D341Med (cell line): ENCODE measurements at regions not wholly inside any gene's neighbourhood (a gene's known extent, or its start where the extent isn't known, plus 50 kb on each side); places are given as distances from the start of the nearest gene placed in this dataset.

ENCODE experiments used
- DNase-seq: peaks from one replicate; pipeline ENCODE4 v3.0.0; 2012; ENCODE audit warnings: low spot score

DNA sequence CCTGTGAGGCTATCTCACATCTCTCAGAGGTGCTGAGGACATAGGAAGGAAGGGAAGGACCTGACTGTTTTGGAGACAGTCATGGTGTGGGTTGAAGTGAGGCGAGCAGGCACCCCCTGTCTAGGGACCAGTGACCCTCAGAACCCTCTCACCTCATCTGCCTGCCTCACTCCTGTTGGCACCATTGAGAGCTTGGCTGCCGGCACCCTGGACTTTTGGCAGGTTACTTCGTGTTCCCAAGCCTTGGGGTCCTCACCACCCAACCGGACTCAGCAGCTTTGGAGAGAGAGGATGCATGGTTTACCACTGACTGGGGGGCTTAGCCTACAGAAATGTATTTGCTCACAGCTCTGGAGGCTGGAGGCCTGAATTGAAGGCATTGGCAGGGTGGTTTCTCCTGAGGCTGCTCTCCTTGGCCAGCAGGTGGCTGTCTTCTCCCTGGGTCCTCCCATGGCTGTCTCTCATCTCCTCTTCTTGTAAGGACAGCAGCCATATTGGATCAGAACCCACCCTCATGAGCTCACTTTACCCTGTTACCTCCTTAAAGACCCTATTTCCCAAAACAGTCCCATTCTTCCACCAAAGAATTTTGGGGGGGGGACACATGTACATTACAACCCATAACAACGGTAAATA, 142.0 kb downstream of the TSN start:
- DNase-seq, result peak; percentile 64

DNA sequence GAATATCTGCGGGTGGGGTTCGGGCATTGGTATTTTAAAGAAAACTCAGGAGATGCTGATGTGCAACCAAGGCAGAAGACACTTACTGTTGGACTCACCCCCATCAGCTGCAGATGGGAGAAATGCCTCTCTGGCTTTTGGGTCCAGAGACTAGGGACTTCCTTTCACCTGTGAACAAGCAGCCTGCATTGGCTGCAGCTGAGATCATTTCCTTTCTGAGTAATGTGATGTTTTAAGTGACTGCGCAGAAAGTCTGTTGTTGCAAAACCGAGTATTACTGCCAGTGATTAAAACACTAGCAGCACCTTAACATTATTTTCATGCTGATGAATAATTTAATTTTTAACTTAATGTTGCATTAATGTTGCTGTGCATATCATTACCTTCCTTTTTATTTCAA, 143.0 kb downstream of the TSN start:
- no peak for DNase-seq

DNA sequence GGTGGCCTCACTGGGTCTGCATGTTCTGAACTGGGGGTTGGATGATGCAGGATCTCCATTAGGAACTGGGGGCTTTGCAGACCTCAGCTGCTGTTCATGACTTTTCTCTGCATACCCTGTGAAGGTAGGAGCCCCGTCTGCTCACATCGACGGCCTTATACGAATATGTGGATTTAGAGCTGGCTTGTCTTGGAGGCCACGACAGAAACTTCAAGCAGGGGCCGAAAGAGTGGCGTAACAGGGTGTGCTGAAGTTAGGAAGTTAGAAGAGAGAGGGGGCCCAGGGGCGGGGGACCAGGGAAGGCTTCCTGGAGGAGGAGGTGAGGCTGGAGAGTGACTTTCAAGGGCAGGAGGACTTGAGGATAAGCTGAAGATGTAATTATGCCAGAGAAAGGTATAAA, 144.9 kb downstream of the TSN start:
- no peak for DNase-seq

- DNase-seq, result no peak
Measured at GRCh38 chr2:121902171-121902591, 146.7 kb downstream of the TSN start.

DNA sequence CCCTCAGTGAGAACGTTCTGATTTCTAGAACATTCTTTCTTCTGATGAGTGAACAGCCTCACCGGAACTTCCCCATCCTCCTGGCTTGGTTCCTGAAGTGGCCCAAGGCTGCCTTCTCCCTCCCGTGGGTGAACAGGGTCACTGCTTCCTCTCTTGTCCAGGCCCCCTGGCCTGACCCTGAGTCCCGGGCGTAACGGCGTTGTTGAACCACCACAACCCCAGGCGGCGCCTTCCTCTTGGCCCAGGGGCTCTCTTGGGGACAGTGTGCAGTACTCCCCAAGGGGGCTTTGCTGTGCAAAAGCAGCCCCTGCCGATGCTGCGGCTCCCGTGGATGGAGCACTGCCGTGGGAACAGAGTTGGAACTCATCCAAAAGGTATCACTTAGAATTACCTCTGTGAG, 147.2 kb downstream of the TSN start:
- no peak for DNase-seq

DNA sequence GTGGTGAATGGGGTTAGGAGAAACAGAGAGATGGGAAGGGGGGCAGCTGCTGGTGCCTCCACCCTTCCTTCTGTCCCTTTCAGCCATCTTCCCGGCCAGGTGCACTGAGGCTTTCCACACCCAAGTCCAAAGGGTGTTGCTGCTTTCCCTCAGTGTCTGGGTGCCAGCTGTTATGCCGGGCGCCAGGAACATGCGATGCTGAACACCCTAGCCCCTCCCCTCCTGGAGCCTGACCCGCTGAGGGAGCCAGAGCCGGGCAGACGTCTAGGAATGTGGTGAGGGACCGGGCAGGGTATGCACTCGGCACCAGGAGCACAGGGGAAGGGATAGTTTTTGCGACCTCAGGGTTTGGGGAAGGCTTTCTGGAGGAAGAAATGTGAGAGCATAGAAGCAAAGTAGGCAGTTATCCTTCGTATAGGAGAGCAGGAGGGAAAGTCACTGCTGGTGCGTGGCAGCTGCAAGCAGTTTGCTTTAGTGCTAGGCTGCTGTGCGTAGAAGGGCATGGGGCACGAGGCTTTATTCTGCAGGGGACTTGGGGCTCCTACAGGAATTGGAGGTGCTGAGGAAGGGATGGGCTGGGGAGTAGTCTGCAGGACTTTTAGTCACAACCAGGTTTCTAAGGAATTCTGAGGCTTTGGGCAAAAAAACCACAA, 147.7 kb downstream of the TSN start:
- no peak for DNase-seq

- no peak for DNase-seq
Measured at GRCh38 chr2:121904656-121905055, 149.2 kb downstream of the TSN start.

- no peak for DNase-seq
Measured at GRCh38 chr2:121905201-121905600, 149.8 kb downstream of the TSN start.

DNA sequence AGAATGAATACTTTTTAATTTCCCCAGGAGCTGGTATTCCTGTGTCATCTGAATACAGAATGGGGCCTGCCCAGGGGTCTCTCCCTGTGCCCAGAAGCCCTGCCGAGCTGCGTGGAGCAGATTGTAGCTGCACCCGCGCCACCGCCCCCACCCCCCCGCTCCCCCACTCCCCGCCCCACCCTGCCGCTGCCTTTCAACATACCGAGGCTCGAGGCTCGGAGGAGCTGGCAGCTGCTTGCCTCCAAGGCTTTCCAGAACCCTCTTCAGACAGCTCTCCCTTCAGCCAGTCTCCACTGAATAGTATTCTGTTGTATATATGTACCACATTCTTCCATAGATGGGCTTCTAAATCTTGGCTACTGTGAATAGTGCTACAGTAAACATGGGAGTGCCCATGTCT, 150.7 kb downstream of the TSN start:
- no peak for DNase-seq

DNA sequence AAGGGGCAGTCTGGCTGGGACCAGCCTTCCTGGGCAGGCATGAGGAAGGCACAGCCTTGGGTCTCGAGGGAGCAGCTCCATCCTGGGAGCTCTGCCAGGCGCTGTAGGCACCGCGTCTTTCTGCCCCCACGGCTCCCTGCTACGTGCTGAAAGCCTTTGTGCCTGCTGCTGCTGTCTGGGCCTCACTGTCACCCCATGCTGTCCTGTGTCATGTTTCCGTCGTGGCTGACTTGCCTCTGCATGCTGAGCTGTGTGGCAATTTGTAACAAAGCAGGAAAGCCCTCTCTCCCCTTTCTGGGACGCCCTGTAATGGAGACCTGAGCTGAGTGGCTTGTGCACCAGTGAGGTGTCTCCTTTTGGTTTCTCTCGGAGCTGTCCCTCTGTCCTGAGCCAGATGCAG, 152.5 kb downstream of the TSN start:
- peak; percentile 50 for DNase-seq

GRCh38 chr2:121910139-121910538, 154.7 kb downstream of the TSN start:
- no peak for DNase-seq

DNA sequence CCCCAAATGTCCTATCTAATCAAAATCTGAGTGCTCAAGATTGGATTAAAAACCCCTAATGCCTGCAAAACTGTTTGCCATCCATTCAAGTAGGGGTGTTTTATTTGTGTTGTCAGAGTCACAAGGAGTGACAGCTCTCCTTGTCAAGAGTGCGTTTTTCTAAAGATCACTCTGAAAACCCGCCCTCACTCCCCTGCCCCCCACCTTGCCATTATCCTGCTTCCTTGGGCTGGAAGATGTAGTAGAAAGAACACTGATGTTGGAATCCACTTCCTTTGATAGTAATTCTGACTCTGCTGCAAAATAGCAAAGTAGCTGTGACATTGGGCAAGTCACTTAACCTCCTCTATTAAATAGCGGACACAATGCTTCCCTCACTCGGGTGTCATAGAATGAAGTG, 155.6 kb downstream of the TSN start:
- no peak for DNase-seq

DNA sequence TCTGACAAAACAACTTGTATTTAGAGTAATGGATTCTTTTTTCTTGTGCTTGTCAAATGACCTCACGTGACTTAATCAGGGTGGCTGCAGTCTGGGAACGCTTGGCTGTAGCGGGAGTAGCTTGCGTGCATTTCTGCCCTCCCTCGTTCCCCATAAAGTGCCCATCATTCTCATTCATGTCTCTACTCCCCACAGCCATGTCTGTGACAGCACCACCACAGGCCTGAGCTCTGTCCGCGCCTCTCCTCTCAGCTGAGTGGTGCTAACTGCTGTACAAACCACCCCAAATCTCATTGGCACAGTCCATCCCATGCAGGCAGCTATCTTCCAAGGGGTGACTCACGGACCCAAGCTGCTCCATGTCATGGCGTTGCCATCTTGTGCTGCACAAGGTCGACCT, 161.7 kb downstream of the TSN start:
- DNase-seq, result no peak

- no peak for DNase-seq
Measured at GRCh38 chr2:121918231-121918630, 162.8 kb downstream of the TSN start.

DNA sequence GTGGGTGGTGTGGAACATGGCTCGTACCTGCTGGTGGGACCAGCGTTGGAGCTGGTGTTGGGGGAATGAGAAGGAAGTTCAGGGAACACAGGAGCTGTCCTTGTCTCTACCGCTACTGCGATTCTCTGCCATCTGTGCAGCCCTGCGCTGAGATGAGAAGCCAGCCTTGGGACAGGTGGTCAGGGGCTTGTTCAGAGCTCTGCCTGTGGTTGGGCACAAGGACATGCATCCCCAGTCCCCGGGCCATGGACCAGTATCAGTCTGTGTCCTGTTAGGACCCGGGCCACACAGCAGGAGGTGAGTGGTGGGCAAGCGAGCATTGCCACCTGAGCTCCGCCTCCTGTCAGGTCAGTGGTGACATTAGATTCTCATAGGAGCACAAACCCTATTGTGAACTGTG, 164.4 kb downstream of the TSN start:
- DNase-seq, result no peak

GRCh38 chr2:121925466-121925865, 170.0 kb downstream of the TSN start:
- no peak for DNase-seq

- no peak for DNase-seq
Measured at GRCh38 chr2:121943285-121943684, 187.8 kb downstream of the TSN start.

DNA sequence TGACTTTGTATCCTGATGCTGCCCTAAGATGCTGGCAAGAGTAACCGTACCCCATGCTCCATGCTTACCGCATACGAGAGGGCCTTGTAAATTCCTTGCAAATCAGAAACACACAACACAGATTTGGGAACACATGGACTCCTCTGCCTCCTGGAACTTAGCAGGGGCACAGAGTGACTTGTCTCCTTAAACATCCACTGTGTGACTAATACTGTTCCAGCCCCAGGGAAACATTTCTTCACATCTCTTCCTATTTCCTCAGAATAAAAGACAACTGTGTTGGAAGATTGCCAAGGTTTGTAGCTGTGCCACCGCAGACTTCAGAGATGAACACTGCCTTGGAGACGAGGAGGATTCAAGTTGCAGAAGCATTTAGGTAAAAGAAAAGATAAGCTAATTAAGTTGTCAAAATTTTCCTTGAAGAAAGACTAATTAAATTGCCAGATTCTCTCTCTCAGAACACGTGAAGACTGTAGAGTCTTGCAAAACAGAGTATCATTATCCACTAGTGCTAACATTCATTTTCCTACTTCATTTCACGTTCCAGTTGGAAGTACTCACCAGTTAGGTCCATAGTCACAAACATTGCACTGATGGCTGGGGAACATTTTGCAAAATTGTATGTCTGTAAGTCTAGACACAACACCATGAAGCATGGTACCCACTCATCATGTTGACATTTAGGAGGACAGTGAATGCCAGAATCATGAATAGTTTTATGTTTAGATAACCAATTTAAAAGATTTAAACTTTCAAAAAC, 188.8 kb downstream of the TSN start:
- no peak for DNase-seq

DNA sequence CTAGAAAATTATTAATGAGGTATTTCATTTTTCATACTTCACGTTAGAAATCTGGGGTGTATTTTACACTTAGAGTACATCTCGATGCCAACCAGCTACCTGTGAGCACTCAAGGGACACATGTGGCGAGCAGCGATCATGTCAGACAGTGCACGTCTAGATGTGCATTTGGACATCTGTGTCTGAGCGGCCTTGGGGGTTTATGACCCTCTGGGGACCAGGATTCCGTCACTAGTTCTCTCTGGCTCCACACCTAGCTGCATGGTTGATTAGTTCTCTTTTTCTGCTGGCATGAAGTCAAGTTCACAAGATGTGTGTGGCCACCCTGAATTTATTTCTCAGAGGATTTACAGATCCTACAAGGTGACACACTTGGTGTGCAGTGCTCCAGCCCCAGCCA, 192.2 kb downstream of the TSN start:
- DNase-seq, result no peak

DNA sequence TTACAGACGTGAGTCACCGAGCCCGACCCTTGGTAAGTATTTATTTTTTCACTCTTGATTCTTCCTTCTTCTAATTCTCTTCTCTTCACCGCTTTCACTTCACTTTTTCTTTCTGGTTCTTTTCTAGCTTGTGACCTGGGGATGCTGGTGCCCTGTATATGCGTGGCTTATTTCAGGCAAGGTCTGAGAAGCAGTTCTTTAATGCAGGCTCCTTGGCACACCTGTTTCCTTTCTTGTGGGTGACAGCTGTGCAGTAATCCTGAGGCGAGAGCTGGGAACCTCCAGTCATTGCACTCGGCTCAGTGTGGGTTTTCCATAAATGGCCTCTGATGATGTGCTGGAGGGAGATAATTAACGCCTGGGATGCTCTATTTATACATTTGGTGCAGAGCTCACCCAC, 193.8 kb downstream of the TSN start:
- DNase-seq, result no peak

DNA sequence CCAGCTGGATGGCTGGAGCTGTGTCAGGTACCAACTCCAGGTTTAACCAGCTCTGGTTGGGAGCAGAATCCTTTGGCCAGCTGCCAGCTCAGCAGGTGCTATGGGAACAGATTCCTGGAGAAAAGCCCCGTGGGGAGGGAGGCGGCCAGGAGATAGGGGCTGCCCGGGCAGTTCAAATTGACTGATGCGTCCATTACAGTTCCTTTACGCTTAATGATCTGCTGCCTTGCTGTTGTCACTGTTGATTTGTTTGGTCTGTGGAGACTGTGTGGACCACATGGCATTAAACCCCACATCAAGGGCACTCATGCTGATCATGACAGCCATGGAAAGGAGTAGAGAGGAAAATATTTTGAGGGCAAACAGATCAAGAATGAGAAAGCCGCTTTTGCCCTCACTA, 200.0 kb downstream of the TSN start:
- no peak for DNase-seq

GRCh38 chr2:121955872-121956271, 200.4 kb downstream of the TSN start:
- DNase-seq, result no peak

- DNase-seq, result no peak
Measured at GRCh38 chr2:121960251-121960650, 204.8 kb downstream of the TSN start.

DNA sequence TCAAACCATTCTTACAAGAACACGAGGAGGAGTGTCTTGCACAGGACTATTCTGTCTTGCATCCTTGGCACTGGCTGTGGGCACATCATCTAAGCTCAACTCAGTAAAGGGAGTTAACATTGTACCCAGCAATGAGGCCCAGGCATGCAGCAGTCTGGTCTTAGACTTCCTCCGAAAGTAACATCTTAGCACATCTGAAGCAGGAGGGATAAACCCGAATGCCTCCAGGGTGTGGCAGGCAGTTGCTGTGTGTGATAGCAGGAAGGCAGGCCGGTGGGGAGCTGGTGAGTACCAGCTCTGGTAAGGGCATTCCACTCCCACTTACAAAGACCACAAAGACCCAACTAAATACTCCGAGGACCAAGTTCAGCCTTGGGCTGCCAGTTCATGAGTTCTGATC, 206.3 kb downstream of the TSN start:
- DNase-seq, result no peak
